H1 (cell line): ENCODE measurements at regions not wholly inside any gene's neighbourhood (a gene's known extent, or its start where the extent isn't known, plus 50 kb on each side); places are given as distances from the start of the nearest gene placed in this dataset.

Source experiments
- CTCF ChIA-PET: fragments of 300-600 bp; sonication (Branson Sonifier 250); formaldehyde crosslinking; loops from one replicate; lab custom pipeline; 2021; ENCODE audit not compliant: partially characterized antibody; lab: Charles Lee
- POLR2A ChIA-PET: fragments of 300-600 bp; sonication (Branson Sonifier 250); formaldehyde crosslinking; loops from one replicate; lab custom pipeline; 2021; ENCODE audit warnings: inconsistent platforms; ENCODE audit not compliant: partially characterized antibody; lab: Charles Lee
- DNase-seq, 2 experiments: peaks; one replicate each; pipeline versions ENCODE4 v3.0.0 to v3.0.0-alpha.2; 2010 to 2022; ENCODE audit warnings: low spot score in 2 of 2, low read depth in 1 of 2, mixed read lengths in 1 of 2
- FAIRE-seq: peaks from 2 replicates; lab custom pipeline; 2011; peaks lifted over from hg19 to GRCh38; lab: Jason Lieb, UNC
- H2AFZ ChIP-seq: 2 replicates; pipeline ENCODE4 v1.8.1; 2012; ENCODE audit warnings: low read length, inconsistent platforms
- H2AK5ac ChIP-seq: 2 replicates; pipeline ENCODE4 v1.6.1; 2013; ENCODE audit warnings: low read depth, low read length
- H2BK120ac ChIP-seq: replicated peaks from 2 replicates; pipeline ENCODE3; 2013; ENCODE audit warnings: low read depth, low read length, inconsistent platforms
- H2BK12ac ChIP-seq: 2 replicates; pipeline ENCODE4 v1.6.1; 2013; ENCODE audit warnings: low read depth, low read length
- H2BK15ac ChIP-seq: 2 replicates; pipeline ENCODE4 v1.6.1; 2013; ENCODE audit warnings: low read length
- H2BK20ac ChIP-seq: 2 replicates; pipeline ENCODE4 v1.6.1; 2013; ENCODE audit warnings: low read length
- H2BK5ac ChIP-seq: 2 replicates; pipeline ENCODE4 v1.6.1; 2013; ENCODE audit warnings: low read depth, low read length
- H3K14ac ChIP-seq: 2 replicates; pipeline ENCODE4 v1.6.1; 2013; ENCODE audit warnings: inconsistent platforms; ENCODE audit not compliant: insufficient read length
- H3K18ac ChIP-seq: 2 replicates; pipeline ENCODE4 v1.6.1; 2013; ENCODE audit warnings: low read length; ENCODE audit errors: extremely low read depth
- H3K23ac ChIP-seq: 2 replicates; pipeline ENCODE4 v1.6.1; 2013; ENCODE audit warnings: inconsistent platforms; ENCODE audit not compliant: insufficient read length
- H3K23me2 ChIP-seq: 2 replicates; pipeline ENCODE4 v1.6.1; 2013; ENCODE audit warnings: low read depth, low read length
- H3K27ac ChIP-seq: 2 replicates; pipeline ENCODE4 v1.6.1; 2011; ENCODE audit warnings: low read depth, low read length, inconsistent platforms
- H3K27me3 ChIP-seq, 4 experiments: replicated peaks in 1 of 4; 1 replicate in 1 of 4; 2 replicates in 3 of 4; pipeline versions ENCODE4 v1.6.1 to v1.8.1; 2011 to 2013; ENCODE audit warnings: low read length in 3 of 4, mild to moderate bottlenecking in 3 of 4, inconsistent platforms in 2 of 4, mixed read lengths in 2 of 4, moderate library complexity in 1 of 4; ENCODE audit not compliant: control insufficient read depth in 3 of 4, insufficient read depth in 3 of 4; ENCODE audit errors: extremely low read depth in 1 of 4
- H3K36me3 ChIP-seq, 4 experiments: 2 replicates each; pipeline versions ENCODE4 v1.6.1 to v1.8.1; 2011 to 2013; ENCODE audit warnings: mild to moderate bottlenecking in 4 of 4, low read length in 3 of 4, moderate library complexity in 2 of 4, control low read depth in 1 of 4, inconsistent platforms in 1 of 4; ENCODE audit not compliant: insufficient read depth in 4 of 4, control insufficient read depth in 2 of 4
- H3K4ac ChIP-seq: replicated peaks from 2 replicates; pipeline ENCODE3; 2013; ENCODE audit warnings: low read length, low read depth, mixed read lengths, inconsistent platforms; ENCODE audit not compliant: insufficient read length
- H3K4me1 ChIP-seq, 4 experiments: replicated peaks in 1 of 4; 1 replicate in 1 of 4; 2 replicates in 3 of 4; pipeline versions ENCODE4 v1.6.1 to v1.8.1; 2011 to 2013; ENCODE audit warnings: low read length in 3 of 4, inconsistent platforms in 2 of 4, mixed read lengths in 1 of 4; ENCODE audit not compliant: insufficient read depth in 4 of 4, control insufficient read depth in 3 of 4
- H3K4me2 ChIP-seq, 2 experiments: 2 replicates each; pipeline versions ENCODE4 v1.6.1 to v1.8.1; 2011 to 2013; ENCODE audit warnings: low read depth in 2 of 2, low read length in 2 of 2, control low read depth in 1 of 2, inconsistent platforms in 1 of 2, mild to moderate bottlenecking in 1 of 2; ENCODE audit not compliant: insufficient read depth in 1 of 2
- H3K4me3 ChIP-seq, 4 experiments: fragments of 200-600, 300-600 bp in 1 of 4; sonication (generic), shearing (Covaris generic), sonication (Bioruptor Twin) in 1 of 4; 2 replicates each; pipeline versions ENCODE4 v1.5.1 to v1.8.1; 2011 to 2016; ENCODE audit warnings: low read length in 4 of 4, low read depth in 3 of 4, control low read depth in 2 of 4, inconsistent platforms in 2 of 4, mild to moderate bottlenecking in 2 of 4, mixed read lengths in 1 of 4, moderate library complexity in 1 of 4; ENCODE audit not compliant: insufficient read depth in 2 of 4; ENCODE audit errors: extremely low read depth in 1 of 4
- H3K56ac ChIP-seq: replicated peaks from 2 replicates; pipeline ENCODE3; 2013; ENCODE audit warnings: low read depth, mild to moderate bottlenecking, mixed read lengths, low read length, inconsistent platforms; ENCODE audit not compliant: insufficient read length
- H3K79me1 ChIP-seq: 2 replicates; pipeline ENCODE4 v1.6.1; 2013; ENCODE audit warnings: low read depth, low read length, control low read depth
- H3K79me2 ChIP-seq, 2 experiments: 2 replicates each; pipeline versions ENCODE4 v1.6.1 to v1.8.1; 2012 to 2013; ENCODE audit warnings: low read length in 2 of 2, mild to moderate bottlenecking in 2 of 2, inconsistent platforms in 1 of 2; ENCODE audit not compliant: insufficient read depth in 2 of 2, control insufficient read depth in 1 of 2
- H3K9ac ChIP-seq, 4 experiments: replicated peaks in 1 of 4; 1 replicate in 1 of 4; 2 replicates in 3 of 4; pipeline versions ENCODE4 v1.6.1 to v1.8.1; 2011 to 2013; ENCODE audit warnings: low read depth in 3 of 4, low read length in 3 of 4, control low read depth in 2 of 4, mild to moderate bottlenecking in 2 of 4, moderate library complexity in 2 of 4, inconsistent platforms in 1 of 4; ENCODE audit errors: extremely low read depth in 1 of 4
- H3K9me3 ChIP-seq, 2 experiments: 2 replicates each; pipeline versions ENCODE4 v1.6.1 to v1.8.1; 2012 to 2013; ENCODE audit warnings: mild to moderate bottlenecking in 2 of 2, moderate library complexity in 2 of 2, control low read depth in 1 of 2, inconsistent platforms in 1 of 2, low read depth in 1 of 2, low read length in 1 of 2, mixed read lengths in 1 of 2; ENCODE audit not compliant: insufficient read depth in 2 of 2
- H4K20me1 ChIP-seq, 2 experiments: replicated peaks in 1 of 2; 2 replicates each; pipeline versions ENCODE3 to v1.8.1; 2011 to 2013; ENCODE audit warnings: inconsistent platforms in 2 of 2, low read length in 2 of 2, mild to moderate bottlenecking in 1 of 2; ENCODE audit not compliant: insufficient read depth in 2 of 2, control insufficient read depth in 1 of 2
- H4K5ac ChIP-seq: 2 replicates; pipeline ENCODE4 v1.6.1; 2013; ENCODE audit warnings: low read length, low read depth, mixed read lengths, inconsistent platforms; ENCODE audit not compliant: insufficient read length
- H4K8ac ChIP-seq: 2 replicates; pipeline ENCODE4 v1.8.0; 2013; ENCODE audit warnings: mild to moderate bottlenecking, moderate library complexity, low read length, inconsistent platforms; ENCODE audit not compliant: insufficient read depth; ENCODE audit errors: extremely low read depth
- H4K91ac ChIP-seq: replicated peaks from 2 replicates; pipeline ENCODE3; 2013; ENCODE audit warnings: low read length, mixed read lengths, inconsistent platforms; ENCODE audit not compliant: insufficient read length
- ASH2L ChIP-seq: fragments of 200-600, 300-600 bp; sonication (generic); IDR thresholded peaks from one replicate; pipeline ENCODE4 v1.7.1; 2017; ENCODE audit warnings: low read length
- CHD2 ChIP-seq: IDR thresholded peaks from 2 replicates; pipeline ENCODE4 v1.6.1; 2012; ENCODE audit warnings: low read length, improper control_type of control experiment
- HDAC6 ChIP-seq: IDR thresholded peaks from one replicate; pipeline ENCODE4 v1.7.1; 2012; ENCODE audit warnings: low read depth, mild to moderate bottlenecking, inconsistent platforms, low read length, moderate library complexity
- WGBS, 2 experiments: shearing (Covaris generic) in 1 of 2; methylation state at CpG; one replicate each; pipeline versions ENCODE4 v1.1.6 to v1.1.7; 2013 to 2015; ENCODE audit warnings: low lambda C conversion rate in 2 of 2, mixed read lengths in 2 of 2, inconsistent platforms in 1 of 2, low coverage in 1 of 2, missing lambda C conversion rate in 1 of 2; ENCODE audit not compliant: insufficient replicate concordance in 2 of 2, insufficient coverage in 1 of 2, insufficient read length in 1 of 2; ENCODE audit errors: extremely low coverage in 1 of 2, missing lambda C conversion rate in 1 of 2; 5-methylcytosine and 5-hydroxymethylcytosine counted together

DNA sequence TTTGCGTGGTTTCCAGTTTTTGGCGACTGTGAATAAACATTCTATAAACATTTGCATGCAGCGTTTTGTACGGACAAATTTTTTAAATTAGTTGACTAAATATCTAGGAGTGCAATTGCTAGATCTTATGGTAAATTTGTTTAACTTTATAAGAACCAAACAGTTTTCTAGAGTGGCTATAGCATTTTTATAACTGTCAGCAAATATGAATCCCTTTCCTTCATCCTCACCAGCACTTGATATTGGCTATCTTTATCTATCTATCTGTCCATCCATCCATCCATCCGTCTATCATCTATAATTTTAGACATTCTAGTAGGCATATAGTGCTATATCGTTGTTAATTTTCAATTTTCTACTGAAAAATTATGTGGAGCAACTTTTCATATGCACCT lies 158.4 kb upstream of the CHRNA7 start:
- Histone ChIP-seq H2BK12ac (no peak overlapping the region), H3K9ac (no peak overlapping the region), H2BK15ac (no peak overlapping the region), H2BK20ac (no peak overlapping the region), H3K27ac (no peak overlapping the region), H3K18ac (no peak overlapping the region), H3K4ac (no peak overlapping the region), H3K14ac (no peak overlapping the region), H3K4me3 (no peak overlapping the region), H2AFZ (no peak overlapping the region), H4K8ac (no peak overlapping the region), H4K91ac (no peak overlapping the region), H3K4me1 (peaks cover 1 to 7% (median 3%) of the 10 kb centered on the region in 4 experiments; a peak in 4 of 7 replicates), H3K9me3 (no peaks in the 10 kb centered on the region), H3K36me3 (no peaks in the 10 kb centered on the region), H4K5ac (no peak overlapping the region), H3K23ac (no peak overlapping the region), H3K79me1 (no peaks in the 10 kb centered on the region), H4K20me1 (peaks cover 0 to 1% of the 10 kb centered on the region in 2 experiments), H3K4me2 (no peak overlapping the region; a peak in 1 of 4 replicates), H3K56ac (no peak overlapping the region), H3K27me3 (peaks cover 0 to 14% (median 11%) of the 10 kb centered on the region in 4 experiments; a peak in 5 of 7 replicates), H3K79me2 (no peaks in the 10 kb centered on the region), H2BK120ac (no peak overlapping the region), H2AK5ac (no peak overlapping the region), H2BK5ac (no peak overlapping the region), H3K23me2 (peaks cover 8% of the 10 kb centered on the region; the same call in 1 of the 2 replicates)
- POLR2A ChIA-PET = no interaction called here
- DNase-seq (no peak), FAIRE-seq (no peak)
- 97% methylated on average over 6 of the region's 6 CpGs; no CpG with 5 or more reads in 1 of the 2 experiments for WGBS, 2 experiments
- CTCF ChIA-PET = interaction anchor here (0.6 to 1.5 kb wide), 3 partner anchors 16 to 278 kb away, joined by 3 to 8 read pairs (median 3); no protein-coding TSS in a partner anchor
- TF ChIP-seq HDAC6 (no peak), ASH2L (no peak), CHD2 (no peak)
